Fibroblast of lung (primary cell): ENCODE measurements at regions not wholly inside any gene's neighbourhood (a gene's known extent, or its start where the extent isn't known, plus 50 kb on each side); places are given as distances from the start of the nearest gene placed in this dataset.

Experiments
- DNase-seq, 2 donors: peaks; one replicate each; pipeline versions ENCODE4 v3.0.0 to v3.0.0-alpha.2; 2010; ENCODE audit warnings: low read depth in 2 of 2
- H2AFZ ChIP-seq: 2 replicates; pipeline ENCODE4 v1.5.1; 2012; ENCODE audit warnings: low read length, control low read depth, inconsistent platforms
- H3K27ac ChIP-seq: 2 replicates; pipeline ENCODE4 v1.5.1; 2011; ENCODE audit warnings: low read length, control low read depth; ENCODE audit not compliant: insufficient read depth
- H3K27me3 ChIP-seq: 2 replicates; pipeline ENCODE4 v1.5.1; 2011; ENCODE audit warnings: mild to moderate bottlenecking, low read length; ENCODE audit not compliant: control insufficient read depth, insufficient read depth
- H3K36me3 ChIP-seq: 2 replicates; pipeline ENCODE4 v1.5.1; 2011; ENCODE audit warnings: low read length; ENCODE audit not compliant: control insufficient read depth, insufficient read depth
- H3K4me1 ChIP-seq: 2 replicates; pipeline ENCODE4 v1.5.1; 2011; ENCODE audit warnings: low read length; ENCODE audit not compliant: control insufficient read depth, insufficient read depth; ENCODE audit errors: extremely low read depth
- H3K4me2 ChIP-seq: 2 replicates; pipeline ENCODE4 v1.5.1; 2011; ENCODE audit warnings: low read length, control low read depth; ENCODE audit not compliant: insufficient read depth; ENCODE audit errors: extremely low read depth
- H3K4me3 ChIP-seq, 4 experiments: fragments of 200-600 bp in 1 of 4; sonication (generic) in 1 of 4; replicated peaks in 1 of 4; 2 replicates each; pipeline ENCODE4 v1.5.1; 2011 to 2016; ENCODE audit warnings: low read length in 4 of 4, low read depth in 3 of 4, mild to moderate bottlenecking in 3 of 4, control low read depth in 2 of 4, inconsistent platforms in 1 of 4, mixed read lengths in 1 of 4; ENCODE audit not compliant: insufficient read depth in 1 of 4; ENCODE audit errors: control extremely low read depth in 1 of 4
- H3K79me2 ChIP-seq: 2 replicates; pipeline ENCODE4 v1.5.1; 2012; ENCODE audit warnings: mild to moderate bottlenecking, low read length, inconsistent platforms; ENCODE audit not compliant: control insufficient read depth, insufficient read depth
- H3K9ac ChIP-seq: 2 replicates; pipeline ENCODE4 v1.5.1; 2011; ENCODE audit warnings: mild to moderate bottlenecking, low read length, control low read depth; ENCODE audit not compliant: insufficient read depth
- H3K9me3 ChIP-seq: 2 replicates; pipeline ENCODE4 v1.5.1; 2012; ENCODE audit warnings: low read depth, low read length; ENCODE audit not compliant: control insufficient read depth, insufficient read depth
- H4K20me1 ChIP-seq: 2 replicates; pipeline ENCODE4 v1.5.1; 2011; ENCODE audit warnings: low read length; ENCODE audit not compliant: control insufficient read depth, insufficient read depth; ENCODE audit errors: extremely low read depth
- EZH2 ChIP-seq: IDR thresholded peaks from 2 replicates; pipeline ENCODE4 v1.5.1; 2012; ENCODE audit warnings: low read length, control low read depth, mild to moderate bottlenecking; ENCODE audit errors: missing control alignments
- TF ChIP-seq, protein P1 (sequence below), 2 donors: IDR thresholded peaks in 1 of 2; conservative IDR thresholded peaks in 1 of 2; 1 replicate in 1 of 2; 2 replicates in 1 of 2; pipeline ENCODE4 v1.5.1; 2011 to 2012; ENCODE audit warnings: low read length in 2 of 2, control low read depth in 1 of 2, inconsistent platforms in 1 of 2, low read depth in 1 of 2, mild to moderate bottlenecking in 1 of 2

GRCh38 chr1:222877854-222878253 lies 63.0 kb downstream of the DISP1 start:
- no peaks in the 10 kb centered on the region for H3K36me3 ChIP-seq
- no peak overlapping the region for H3K4me3 ChIP-seq
- no peak overlapping the region for H2AFZ ChIP-seq
- H3K27me3 ChIP-seq = no peaks in the 10 kb centered on the region
- H3K9me3 ChIP-seq = no peaks in the 10 kb centered on the region
- peak; percentile 5 to 18 for DNase-seq
- no peaks in the 10 kb centered on the region for H3K79me2 ChIP-seq
- H4K20me1 ChIP-seq = no peaks in the 10 kb centered on the region
- H3K4me2 ChIP-seq = no peak overlapping the region
- H3K27ac ChIP-seq = no peak overlapping the region
- no peaks in the 10 kb centered on the region for H3K4me1 ChIP-seq
- H3K9ac ChIP-seq = no peak overlapping the region
- no peak for TF ChIP-seq EZH2
- TF ChIP-seq, protein P1, sequence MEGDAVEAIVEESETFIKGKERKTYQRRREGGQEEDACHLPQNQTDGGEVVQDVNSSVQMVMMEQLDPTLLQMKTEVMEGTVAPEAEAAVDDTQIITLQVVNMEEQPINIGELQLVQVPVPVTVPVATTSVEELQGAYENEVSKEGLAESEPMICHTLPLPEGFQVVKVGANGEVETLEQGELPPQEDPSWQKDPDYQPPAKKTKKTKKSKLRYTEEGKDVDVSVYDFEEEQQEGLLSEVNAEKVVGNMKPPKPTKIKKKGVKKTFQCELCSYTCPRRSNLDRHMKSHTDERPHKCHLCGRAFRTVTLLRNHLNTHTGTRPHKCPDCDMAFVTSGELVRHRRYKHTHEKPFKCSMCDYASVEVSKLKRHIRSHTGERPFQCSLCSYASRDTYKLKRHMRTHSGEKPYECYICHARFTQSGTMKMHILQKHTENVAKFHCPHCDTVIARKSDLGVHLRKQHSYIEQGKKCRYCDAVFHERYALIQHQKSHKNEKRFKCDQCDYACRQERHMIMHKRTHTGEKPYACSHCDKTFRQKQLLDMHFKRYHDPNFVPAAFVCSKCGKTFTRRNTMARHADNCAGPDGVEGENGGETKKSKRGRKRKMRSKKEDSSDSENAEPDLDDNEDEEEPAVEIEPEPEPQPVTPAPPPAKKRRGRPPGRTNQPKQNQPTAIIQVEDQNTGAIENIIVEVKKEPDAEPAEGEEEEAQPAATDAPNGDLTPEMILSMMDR (conservative IDR thresholded peaks at IDR 0.05 in 1 of 2, IDR thresholded peaks at IDR 0.05 in 1 of 2; ENCODE audit: low read depth in 1 of 2, low read length in 2 of 2) = no peak

DNA sequence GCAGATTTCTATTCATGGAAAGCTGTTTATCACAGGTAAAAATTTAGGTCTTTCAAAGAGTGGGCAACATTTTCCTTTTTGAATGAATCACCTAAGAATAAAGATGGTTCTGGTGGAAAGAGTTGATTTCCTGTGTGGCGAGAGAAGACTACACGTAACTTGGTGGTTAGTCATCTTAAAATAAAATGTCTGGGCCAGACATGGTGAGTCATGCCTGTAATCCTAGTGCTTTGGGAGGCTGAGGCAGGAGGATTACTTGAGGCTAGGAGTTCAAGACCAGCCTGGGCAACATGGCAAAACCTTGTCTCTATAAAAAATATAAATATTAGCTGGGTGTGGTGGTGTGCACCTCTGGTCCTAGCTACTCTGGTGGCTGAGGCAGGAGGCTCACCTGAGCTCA lies 65.7 kb downstream of the DISP1 start:
- H3K9me3 ChIP-seq = no peaks in the 10 kb centered on the region
- H3K79me2 ChIP-seq = no peaks in the 10 kb centered on the region
- H2AFZ ChIP-seq = no peak overlapping the region
- H3K27me3 ChIP-seq = no peaks in the 10 kb centered on the region
- no peak overlapping the region for H3K27ac ChIP-seq
- H3K4me3 ChIP-seq = no peak overlapping the region
- no peaks in the 10 kb centered on the region for H4K20me1 ChIP-seq
- DNase-seq = peak; percentile 61 to 85
- H3K9ac ChIP-seq = no peak overlapping the region
- no peak overlapping the region for H3K4me2 ChIP-seq
- TF ChIP-seq EZH2 = no peak
- TF ChIP-seq, protein P1 (conservative IDR thresholded peaks at IDR 0.05 in 1 of 2, IDR thresholded peaks at IDR 0.05 in 1 of 2; ENCODE audit: low read depth in 1 of 2, low read length in 2 of 2) = no peak
- no peaks in the 10 kb centered on the region for H3K4me1 ChIP-seq
- no peaks in the 10 kb centered on the region for H3K36me3 ChIP-seq

DNA sequence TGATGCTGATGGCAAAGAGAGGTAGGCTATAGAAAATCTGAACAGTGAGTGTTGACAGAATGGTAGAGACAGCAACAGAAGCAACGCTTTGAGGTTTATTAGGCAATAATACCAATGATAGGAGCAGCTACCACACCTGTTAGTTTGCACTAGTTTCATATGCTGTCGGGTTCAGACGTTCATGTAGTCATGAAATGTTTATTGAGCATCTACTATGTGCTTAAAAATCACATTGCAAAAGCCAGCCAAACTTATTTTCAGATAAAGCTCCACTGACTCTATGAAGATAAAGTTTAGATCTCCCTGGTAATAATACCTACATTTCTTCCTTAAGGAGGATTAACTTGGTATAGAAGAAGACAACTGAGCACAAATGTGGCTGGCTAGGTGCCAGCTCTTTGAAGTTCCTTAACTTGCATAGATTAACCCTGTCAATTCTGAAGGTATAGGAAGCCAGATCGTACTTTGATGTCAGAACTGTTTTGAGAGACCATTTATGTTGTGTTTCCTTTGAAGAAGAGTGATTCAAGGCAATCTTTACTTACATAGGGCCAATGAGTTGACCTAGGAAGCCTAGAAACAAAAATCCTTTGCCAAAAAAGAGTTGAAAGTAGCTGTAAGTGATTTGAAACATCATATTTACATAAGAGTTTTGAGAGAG lies 71.5 kb downstream of the DISP1 start:
- no peaks in the 10 kb centered on the region for H4K20me1 ChIP-seq
- no peaks in the 10 kb centered on the region for H3K79me2 ChIP-seq
- no peak for DNase-seq
- no peaks in the 10 kb centered on the region for H3K36me3 ChIP-seq
- no peaks in the 10 kb centered on the region for H3K9me3 ChIP-seq
- no peak overlapping the region for H3K4me2 ChIP-seq
- no peak overlapping the region for H3K9ac ChIP-seq
- no peaks in the 10 kb centered on the region for H3K27me3 ChIP-seq
- H3K27ac ChIP-seq = no peak overlapping the region
- no peaks in the 10 kb centered on the region for H3K4me1 ChIP-seq
- no peak overlapping the region for H2AFZ ChIP-seq
- H3K4me3 ChIP-seq = no peak overlapping the region
- no peak for TF ChIP-seq EZH2
